PC-9 (cell line): ENCODE measurements at regions not wholly inside any gene's neighbourhood (a gene's known extent, or its start where the extent isn't known, plus 50 kb on each side); places are given as distances from the start of the nearest gene placed in this dataset.
"Not testable (repeated sequence)": the region's sequence is repeated elsewhere in the genome, so short reads cannot be mapped to it uniquely, and the experiment has no call there.

Experiments used
- BruUV-seq: library from RNA; stranded (reverse); fragments of 400-500 nt; replicated peaks from 2 replicates; lab custom pipeline; 2021; lab: Mats Ljungman, UMichigan
- CTCF ChIA-PET: fragments of 300-600 bp; sonication (Branson Sonifier 250); formaldehyde crosslinking; loops from one replicate; lab custom pipeline; 2022; ENCODE audit warnings: antibody characterized with exemption; lab: Charles Lee
- POLR2A ChIA-PET: fragments of 300-600 bp; sonication (Branson Sonifier 250); formaldehyde crosslinking; loops from one replicate; lab custom pipeline; 2022; ENCODE audit warnings: antibody characterized with exemption; ENCODE audit not compliant: unreplicated experiment; lab: Charles Lee
- DNase-seq, 2 experiments: peaks; one replicate each; pipeline versions ENCODE4 v3.0.0 to v3.0.0-alpha.2; 2015 to 2022; ENCODE audit warnings: mixed read lengths in 1 of 2
- H2AFZ ChIP-seq: fragments of 200-600 bp; sonication (generic); 2 replicates; pipeline ENCODE4 v1.8.1; 2017; ENCODE audit warnings: antibody characterized with exemption
- H3F3A ChIP-seq: fragments of 200-600 bp; sonication (generic); 2 replicates; pipeline ENCODE4 v1.8.1; 2017; ENCODE audit warnings: antibody characterized with exemption, mild to moderate bottlenecking, low read depth; ENCODE audit not compliant: insufficient read depth
- H3K27ac ChIP-seq: fragments of 200-600 bp; sonication (generic); 2 replicates; pipeline ENCODE4 v1.6.1; 2016; ENCODE audit warnings: mixed run types
- H3K27me3 ChIP-seq: fragments of 200-600 bp; sonication (generic); 2 replicates; pipeline ENCODE4 v1.6.1; 2016; ENCODE audit warnings: low read depth, mixed run types; ENCODE audit not compliant: insufficient read depth
- H3K36me3 ChIP-seq: fragments of 200-600 bp; sonication (generic); 2 replicates; pipeline ENCODE4 v1.6.1; 2016; ENCODE audit warnings: low read depth, mixed run types
- H3K4me1 ChIP-seq: fragments of 200-600 bp; sonication (generic); replicated peaks from 2 replicates; pipeline ENCODE4 v1.6.1; 2016; ENCODE audit warnings: mixed run types; ENCODE audit not compliant: insufficient read depth
- H3K4me2 ChIP-seq: fragments of 200-600 bp; sonication (generic); 2 replicates; pipeline ENCODE4 v1.6.1; 2017; ENCODE audit warnings: mixed run types
- H3K4me3 ChIP-seq: fragments of 200-600 bp; sonication (generic); 2 replicates; pipeline ENCODE4 v1.6.1; 2016; ENCODE audit warnings: mixed run types
- H3K79me2 ChIP-seq: fragments of 200-600 bp; sonication (generic); 2 replicates; pipeline ENCODE4 v1.6.1; 2017; ENCODE audit warnings: low read depth, mixed run types
- H3K9me2 ChIP-seq: fragments of 200-600 bp; sonication (generic); 2 replicates; pipeline ENCODE4 v1.8.1; 2017; ENCODE audit warnings: mild to moderate bottlenecking; ENCODE audit not compliant: insufficient read depth
- H3K9me3 ChIP-seq: fragments of 200-600 bp; sonication (generic); 2 replicates; pipeline ENCODE4 v1.8.1; 2016; ENCODE audit warnings: low read depth; ENCODE audit not compliant: insufficient read depth
- H4K20me1 ChIP-seq: fragments of 200-600 bp; sonication (generic); 2 replicates; pipeline ENCODE4 v1.8.1; 2017; ENCODE audit not compliant: insufficient read depth
- EZH2 ChIP-seq: fragments of 200-600 bp; sonication (generic); IDR thresholded peaks from 2 replicates; pipeline ENCODE4 v1.8.0; 2017; ENCODE audit warnings: antibody characterized with exemption, low read depth
- intact Hi-C: fragments of 100-400 bp; cut with micrococcal nuclease; formaldehyde crosslinking; loops from one replicate; pipeline ENCODE4 v1.10.0; 2022; ENCODE audit not compliant: unreplicated experiment
- TF ChIP-seq, protein P1 (sequence below): fragments of 200-600 bp; sonication (generic); conservative IDR thresholded peaks from 2 replicates; pipeline ENCODE4 v1.6.1; 2017; ENCODE audit warnings: mixed run types, antibody characterized with exemption, mild to moderate bottlenecking, moderate library complexity

DNA sequence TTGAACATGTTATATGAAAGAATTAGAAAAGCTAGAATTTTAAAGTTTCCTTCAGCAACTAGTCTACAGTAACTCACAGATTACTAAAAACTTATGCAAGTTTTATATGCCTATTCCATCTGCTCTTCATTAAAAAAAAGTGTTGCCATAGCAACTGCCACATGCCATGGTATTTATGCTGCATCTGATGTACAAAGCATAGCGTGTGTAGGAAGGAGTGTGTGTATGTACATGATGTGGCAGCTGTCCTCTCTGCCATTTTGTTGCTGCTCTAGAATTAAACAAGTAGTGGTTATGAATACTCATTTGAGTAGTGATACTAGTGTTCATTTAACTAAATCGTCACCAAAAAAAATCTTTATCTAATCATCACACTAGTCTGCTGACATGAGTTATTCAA is 593.5 kb downstream of the CETN3 start:
- ChIA-PET CTCF (no interaction called here), POLR2A (no interaction called here)
- Histone ChIP-seq H3K27ac (no peak overlapping the region), H3K4me3 (no peak overlapping the region), H4K20me1 (no peaks in the 10 kb centered on the region), H3K9me3 (no peaks in the 10 kb centered on the region), H3F3A (no peaks in the 10 kb centered on the region), H3K4me1 (no peaks in the 10 kb centered on the region), H3K9me2 (no peaks in the 10 kb centered on the region), H3K4me2 (no peak overlapping the region), H3K27me3 (no peaks in the 10 kb centered on the region), H3K36me3 (no peaks in the 10 kb centered on the region), H3K79me2 (no peaks in the 10 kb centered on the region), H2AFZ (no peak overlapping the region)
- BruUV-seq, result no TSS peak
- no peak for DNase-seq
- TF ChIP-seq, protein P1, sequence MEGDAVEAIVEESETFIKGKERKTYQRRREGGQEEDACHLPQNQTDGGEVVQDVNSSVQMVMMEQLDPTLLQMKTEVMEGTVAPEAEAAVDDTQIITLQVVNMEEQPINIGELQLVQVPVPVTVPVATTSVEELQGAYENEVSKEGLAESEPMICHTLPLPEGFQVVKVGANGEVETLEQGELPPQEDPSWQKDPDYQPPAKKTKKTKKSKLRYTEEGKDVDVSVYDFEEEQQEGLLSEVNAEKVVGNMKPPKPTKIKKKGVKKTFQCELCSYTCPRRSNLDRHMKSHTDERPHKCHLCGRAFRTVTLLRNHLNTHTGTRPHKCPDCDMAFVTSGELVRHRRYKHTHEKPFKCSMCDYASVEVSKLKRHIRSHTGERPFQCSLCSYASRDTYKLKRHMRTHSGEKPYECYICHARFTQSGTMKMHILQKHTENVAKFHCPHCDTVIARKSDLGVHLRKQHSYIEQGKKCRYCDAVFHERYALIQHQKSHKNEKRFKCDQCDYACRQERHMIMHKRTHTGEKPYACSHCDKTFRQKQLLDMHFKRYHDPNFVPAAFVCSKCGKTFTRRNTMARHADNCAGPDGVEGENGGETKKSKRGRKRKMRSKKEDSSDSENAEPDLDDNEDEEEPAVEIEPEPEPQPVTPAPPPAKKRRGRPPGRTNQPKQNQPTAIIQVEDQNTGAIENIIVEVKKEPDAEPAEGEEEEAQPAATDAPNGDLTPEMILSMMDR, result no peak
- no peak for TF ChIP-seq EZH2
- intact Hi-C loops, result no loop called here

- H3K4me2 ChIP-seq, H3K27ac ChIP-seq, POLR2A ChIA-PET, H3K27me3 ChIP-seq, H3K36me3 ChIP-seq, DNase-seq, H3K79me2 ChIP-seq, H3K4me3 ChIP-seq, H4K20me1 ChIP-seq, H3K4me1 ChIP-seq, CTCF ChIA-PET, H2AFZ ChIP-seq, intact Hi-C loops, H3K9me3 ChIP-seq, H3F3A ChIP-seq, H3K9me2 ChIP-seq, BruUV-seq: not testable (repeated sequence)
These were observed 608.8 kb downstream of the CETN3 start for GRCh38 chr5:89800735-89801134.

DNA sequence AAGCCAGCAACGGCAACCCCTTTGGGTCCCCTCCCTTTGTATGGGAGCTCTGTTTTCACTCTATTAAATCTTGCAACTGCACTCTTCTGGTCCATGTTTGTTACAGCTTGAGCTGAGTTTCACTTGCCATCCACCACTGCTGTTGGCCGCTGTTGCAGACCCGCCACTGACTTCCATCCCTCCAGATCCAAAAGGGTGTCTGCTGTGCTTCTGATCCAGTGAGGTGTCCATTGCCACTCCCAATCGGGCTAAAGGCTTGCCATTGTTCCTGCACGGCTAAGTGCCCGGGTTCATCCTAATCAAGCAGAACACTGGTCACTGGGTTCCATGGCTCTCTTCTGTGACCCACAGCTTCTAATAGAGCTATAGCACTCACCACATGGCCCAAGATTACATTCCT is 615.1 kb downstream of the CETN3 start:
- H3K27ac ChIP-seq, H3K4me3 ChIP-seq, intact Hi-C loops, CTCF ChIA-PET, POLR2A ChIA-PET, H4K20me1 ChIP-seq, H3K9me3 ChIP-seq, H3K4me1 ChIP-seq, H3K9me2 ChIP-seq, H3K79me2 ChIP-seq, H3F3A ChIP-seq, DNase-seq, H3K27me3 ChIP-seq, H3K36me3 ChIP-seq, H3K4me2 ChIP-seq, BruUV-seq, H2AFZ ChIP-seq: not testable (repeated sequence)

GRCh38 chr5:89779734-89780133 is 629.8 kb downstream of the CETN3 start:
- H3K4me3 ChIP-seq, intact Hi-C loops, H3K9me3 ChIP-seq, POLR2A ChIA-PET, CTCF ChIA-PET, H3K27ac ChIP-seq, H3K36me3 ChIP-seq, H3K4me1 ChIP-seq, H3K79me2 ChIP-seq, H2AFZ ChIP-seq, DNase-seq, H3K4me2 ChIP-seq, H3K27me3 ChIP-seq, H4K20me1 ChIP-seq, H3F3A ChIP-seq, BruUV-seq, H3K9me2 ChIP-seq: not testable (repeated sequence)

- BruUV-seq, result no TSS peak
These were observed 631.8 kb downstream of the CETN3 start for GRCh38 chr5:89777758-89778157.

More at GRCh38 chr5:89777758-89778157, 631.8 kb downstream of the CETN3 start:
- Histone ChIP-seq H3K79me2 (no peaks in the 10 kb centered on the region), H3K27me3 (no peaks in the 10 kb centered on the region), H3K36me3 (no peaks in the 10 kb centered on the region), H4K20me1 (no peaks in the 10 kb centered on the region), H3K27ac (no peak overlapping the region), H3K9me2 (no peaks in the 10 kb centered on the region), H3K4me3 (no peak overlapping the region), H3F3A (no peaks in the 10 kb centered on the region), H3K4me2 (no peak overlapping the region), H3K9me3 (0 out of 2 replicates have a peak, but pooled peaks cover 3% of the 10 kb centered on the region), H2AFZ (no peak overlapping the region), H3K4me1 (no peaks in the 10 kb centered on the region)
- no peak for TF ChIP-seq EZH2
- TF ChIP-seq, protein P1, result no peak
- DNase-seq, result no peak
- CTCF ChIA-PET, result no interaction called here
- POLR2A ChIA-PET, result no interaction called here
- intact Hi-C loops, result no loop called here
